Activated effector memory CD4-positive, alpha-beta T cell treated with anti-CD3 and anti-CD28 coated beads, Interleukin-2, amount 50 U/mL, for 16 hours (primary cell): ENCODE measurements at regions not wholly inside any gene's neighbourhood (a gene's known extent, or its start where the extent isn't known, plus 50 kb on each side); places are given as distances from the start of the nearest gene placed in this dataset.

Experiments used
- DNase-seq: peaks from one replicate; pipeline ENCODE4 v3.0.0-alpha.2; 2020

DNA sequence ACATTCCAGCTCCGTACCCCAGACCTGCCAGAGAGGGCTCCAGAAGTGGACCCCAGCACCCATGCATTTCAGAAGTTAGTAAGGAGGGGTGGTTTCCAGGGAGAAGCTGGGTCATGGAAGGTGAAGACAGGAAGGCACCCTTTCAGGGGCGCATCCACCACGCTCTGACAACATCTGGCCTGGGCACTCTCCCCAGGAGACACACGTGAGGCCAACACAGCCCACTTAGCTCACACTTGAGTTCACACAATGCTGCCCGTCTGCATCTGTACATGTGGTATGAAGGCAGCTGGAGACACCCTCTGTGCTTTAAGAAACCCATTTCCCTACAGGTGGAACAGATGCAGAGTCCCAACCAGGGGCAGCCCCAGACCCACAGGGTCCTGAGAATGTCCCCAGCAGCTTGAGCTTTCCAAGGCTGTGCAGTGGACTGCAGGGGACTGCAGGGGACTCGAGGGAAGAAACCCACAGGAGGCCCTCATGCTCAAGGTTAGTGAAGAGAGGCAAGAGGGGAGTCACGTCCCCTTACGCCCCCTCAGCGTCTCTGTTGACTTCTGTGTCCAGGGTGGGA, 326.8 kb upstream of the IRX1 start:
- no peak for DNase-seq

GRCh38 chr5:3266861-3267260, 328.8 kb upstream of the IRX1 start:
- DNase-seq = no peak

- no peak for DNase-seq
These were observed 329.7 kb upstream of the IRX1 start for GRCh38 chr5:3265936-3266335.

DNA sequence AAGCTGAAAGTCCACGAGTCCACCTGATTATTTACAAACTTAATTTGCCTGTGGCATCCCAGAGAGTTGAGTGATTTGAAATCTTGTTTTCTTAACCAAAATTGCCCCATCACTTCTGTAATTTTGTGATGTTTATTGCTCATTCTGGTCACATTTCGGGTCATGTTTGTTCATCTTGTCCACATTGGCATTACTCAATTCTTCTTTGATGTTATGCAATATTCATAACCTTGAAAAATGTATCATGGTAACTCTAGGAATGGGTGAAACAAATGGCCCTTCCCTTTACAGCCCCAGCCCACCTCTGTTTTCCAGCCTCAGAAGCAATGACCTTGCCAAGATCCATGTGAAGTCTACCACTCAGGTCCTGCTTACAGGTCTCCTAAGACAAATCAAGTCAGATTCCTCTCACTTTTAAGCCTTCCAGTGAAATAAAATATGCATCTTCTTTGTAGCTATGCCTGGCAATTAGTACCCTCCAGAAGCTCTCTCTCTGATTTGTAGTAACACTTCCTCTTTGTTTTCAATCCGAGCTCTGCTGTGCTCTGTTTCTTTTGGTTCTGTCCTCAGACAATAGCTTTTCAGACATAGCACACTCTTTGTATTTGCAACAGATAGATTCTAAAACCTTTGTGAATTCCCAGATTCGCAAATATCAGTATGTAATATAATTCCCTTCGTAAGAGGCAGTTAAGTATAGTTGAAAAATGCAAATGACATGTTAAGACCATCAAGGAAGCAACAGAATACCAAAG, 330.3 kb upstream of the IRX1 start:
- DNase-seq = no peak

DNA sequence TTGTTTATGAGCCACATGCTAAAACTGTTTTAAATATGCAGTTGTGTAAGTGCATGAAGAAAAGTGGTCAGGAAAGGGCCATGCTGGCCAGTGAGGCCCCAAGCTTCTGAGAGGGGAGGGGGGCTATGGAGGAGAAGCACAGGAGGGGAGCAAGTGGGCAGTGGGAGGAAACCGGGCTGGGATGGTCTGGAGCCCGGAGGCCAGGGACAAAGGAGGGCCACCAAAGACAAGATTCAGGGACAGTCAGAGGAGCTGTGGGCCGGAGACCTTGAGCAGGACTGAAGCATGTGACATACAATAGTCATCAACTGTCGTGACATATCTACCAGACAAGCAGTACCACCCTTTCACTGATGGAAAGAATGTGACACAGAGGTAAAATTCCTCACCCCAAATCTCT, 333.2 kb upstream of the IRX1 start:
- DNase-seq = no peak

DNA sequence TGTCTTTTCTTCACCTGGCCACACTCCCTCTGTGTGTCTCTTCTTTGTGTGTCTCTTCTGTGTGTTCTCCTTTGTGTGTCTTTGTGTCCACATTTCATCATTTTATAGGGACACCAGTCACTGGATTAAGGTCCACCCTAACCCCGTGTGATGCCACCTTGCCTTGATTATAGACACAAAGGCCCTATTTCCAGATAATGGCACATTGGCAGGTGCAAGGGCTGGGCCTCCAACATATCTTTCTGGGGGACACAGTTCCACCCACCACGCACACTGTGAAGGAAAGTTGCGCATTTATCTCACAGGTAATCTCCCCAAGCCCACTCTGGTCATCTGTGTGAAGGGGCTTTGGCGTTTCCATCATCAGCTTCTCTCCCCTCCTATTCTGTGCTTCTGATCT, 334.6 kb upstream of the IRX1 start:
- no peak for DNase-seq

- no peak for DNase-seq
These were observed 337.6 kb upstream of the IRX1 start for GRCh38 chr5:3258050-3258449.

DNA sequence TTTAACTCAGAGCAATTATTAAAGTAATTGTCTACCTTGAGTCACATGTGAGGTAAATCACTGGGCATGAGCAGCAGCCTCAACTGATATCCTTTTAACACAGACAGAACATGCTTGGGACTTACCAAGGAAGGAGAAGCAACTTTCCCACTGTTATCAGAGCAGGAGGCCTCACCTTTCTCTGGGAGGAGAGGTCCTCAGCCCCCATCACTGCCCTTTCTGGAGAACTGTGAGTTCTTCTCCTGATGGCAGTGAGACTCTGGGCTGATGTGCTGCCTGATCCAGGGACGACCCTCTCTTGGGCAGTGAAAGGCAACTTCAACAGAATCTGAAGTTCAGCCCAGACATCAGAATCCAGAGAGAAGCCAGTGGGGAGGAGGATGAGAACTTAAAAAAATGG, 343.4 kb upstream of the IRX1 start:
- no peak for DNase-seq

GRCh38 chr5:3251784-3252183, 343.8 kb upstream of the IRX1 start:
- no peak for DNase-seq

DNA sequence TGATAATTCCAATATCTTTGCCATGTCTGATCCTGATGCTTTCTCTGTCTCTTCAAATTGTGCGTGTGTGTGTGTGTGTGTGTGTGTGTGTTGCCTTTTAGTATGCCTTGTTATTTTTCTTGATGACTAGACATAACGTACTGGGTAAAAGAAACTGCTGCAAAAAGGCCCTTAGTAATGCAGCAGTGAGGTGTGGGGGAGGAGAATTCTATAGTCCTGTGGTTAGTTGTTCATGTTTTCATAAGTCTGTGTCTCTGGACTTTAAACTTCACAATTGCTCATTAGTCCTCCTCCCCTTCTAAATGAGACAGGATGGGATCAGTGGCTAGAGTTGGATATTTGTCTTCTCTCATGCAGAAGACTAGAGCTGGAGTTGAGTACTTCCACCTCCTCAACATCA, 346.2 kb upstream of the IRX1 start:
- DNase-seq = no peak

DNA sequence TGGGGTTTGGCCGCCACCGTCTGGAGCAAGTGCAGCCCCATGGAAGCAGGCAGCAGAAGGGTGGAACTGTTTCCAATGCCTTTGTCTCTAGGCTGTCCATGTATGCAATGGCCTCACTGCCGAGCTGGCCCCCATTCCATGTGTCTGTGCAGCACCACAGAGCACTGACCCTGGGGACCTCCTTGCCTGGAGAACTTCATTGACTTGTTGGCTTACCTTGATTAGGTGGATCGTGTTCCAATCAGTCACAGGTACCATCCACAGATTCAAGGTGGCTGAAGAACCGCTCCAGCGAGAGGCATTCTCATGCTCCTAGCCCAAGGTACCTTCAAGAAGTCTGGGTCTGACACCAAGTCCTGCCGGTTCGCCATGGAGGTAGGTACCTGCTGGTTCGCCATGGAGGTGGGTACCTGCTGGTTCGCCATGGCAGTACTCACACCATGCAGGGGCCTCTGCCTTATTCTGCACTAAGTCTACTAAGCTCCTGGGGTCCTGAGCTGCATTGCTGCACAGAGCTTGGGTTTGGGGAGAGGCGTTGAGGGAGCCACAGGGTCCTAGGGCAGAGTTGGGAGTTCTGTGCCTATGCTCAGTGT, 358.3 kb upstream of the IRX1 start:
- no peak for DNase-seq

- DNase-seq = no peak
These were observed 361.1 kb upstream of the IRX1 start for GRCh38 chr5:3234566-3234965.

DNA sequence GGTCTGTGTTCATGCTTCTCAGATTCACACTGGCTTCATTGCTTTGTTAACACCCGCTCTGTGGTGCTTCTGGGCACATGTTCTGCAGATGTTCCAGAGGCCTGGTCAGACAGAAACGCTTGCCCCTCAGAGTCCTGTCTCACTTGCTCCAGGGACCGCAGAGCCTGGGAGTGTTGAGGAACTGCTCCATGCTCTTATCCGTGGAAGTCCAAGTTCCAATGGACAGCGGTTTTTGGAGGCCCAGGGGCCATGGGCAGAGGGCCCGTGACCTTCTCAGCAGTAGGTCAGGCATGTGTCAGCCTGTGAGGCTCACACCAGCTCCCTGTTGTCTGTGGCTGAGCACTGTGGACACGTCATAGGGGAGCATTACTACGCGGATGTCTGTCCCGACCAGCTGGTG, 364.7 kb upstream of the IRX1 start:
- DNase-seq = no peak

DNA sequence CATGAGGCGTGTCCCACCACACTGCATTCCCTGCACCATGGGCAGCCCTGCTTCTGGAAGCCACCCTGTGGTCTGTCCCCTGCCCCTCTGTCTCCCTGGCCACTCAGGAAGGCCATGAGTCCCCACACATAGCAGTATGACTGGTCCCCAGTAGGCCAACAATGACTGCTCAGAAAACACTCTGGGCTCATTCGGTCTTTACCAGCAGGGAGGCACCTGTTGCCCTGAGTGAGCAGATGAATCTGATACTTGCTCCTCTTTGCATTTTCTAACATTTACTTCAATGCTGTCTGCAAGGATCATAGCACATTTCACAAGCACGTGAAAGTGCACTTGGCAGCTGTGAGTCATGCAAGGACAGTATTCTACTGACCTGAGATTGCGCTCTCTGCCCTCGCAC, 365.4 kb upstream of the IRX1 start:
- no peak for DNase-seq

DNA sequence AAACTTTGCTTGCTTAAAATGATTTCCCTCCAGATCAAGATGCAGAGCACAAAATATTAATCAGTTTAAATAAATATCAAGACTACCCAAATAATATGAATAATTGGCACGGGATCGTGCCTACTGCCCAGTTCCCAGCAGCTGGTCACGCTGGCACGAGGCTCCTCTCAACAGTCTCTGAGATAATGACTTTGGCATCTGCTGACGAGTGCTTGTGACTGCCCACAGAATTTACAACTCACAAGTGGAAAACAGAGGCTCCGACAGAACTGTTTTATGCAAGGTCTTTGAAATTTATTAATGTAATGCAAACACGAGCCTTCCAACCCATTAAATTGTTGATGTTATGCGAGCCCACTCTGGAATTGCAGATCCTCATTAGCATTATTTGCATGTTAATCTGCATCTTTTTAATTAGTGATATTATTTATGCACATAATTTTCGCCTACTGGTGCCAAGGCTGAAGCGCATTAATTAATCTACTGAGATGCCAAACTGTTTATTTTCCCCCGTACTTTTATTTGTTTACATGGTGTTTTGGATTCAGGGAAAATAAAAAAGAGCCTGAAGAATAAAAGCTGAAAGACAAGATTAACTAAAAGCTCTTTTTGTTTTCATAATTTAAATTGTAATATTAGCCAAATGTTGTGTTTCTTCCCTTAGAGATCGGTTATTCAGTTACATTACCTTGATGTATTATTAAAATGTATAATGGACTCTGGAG, 369.3 kb upstream of the IRX1 start:
- DNase-seq = no peak

DNA sequence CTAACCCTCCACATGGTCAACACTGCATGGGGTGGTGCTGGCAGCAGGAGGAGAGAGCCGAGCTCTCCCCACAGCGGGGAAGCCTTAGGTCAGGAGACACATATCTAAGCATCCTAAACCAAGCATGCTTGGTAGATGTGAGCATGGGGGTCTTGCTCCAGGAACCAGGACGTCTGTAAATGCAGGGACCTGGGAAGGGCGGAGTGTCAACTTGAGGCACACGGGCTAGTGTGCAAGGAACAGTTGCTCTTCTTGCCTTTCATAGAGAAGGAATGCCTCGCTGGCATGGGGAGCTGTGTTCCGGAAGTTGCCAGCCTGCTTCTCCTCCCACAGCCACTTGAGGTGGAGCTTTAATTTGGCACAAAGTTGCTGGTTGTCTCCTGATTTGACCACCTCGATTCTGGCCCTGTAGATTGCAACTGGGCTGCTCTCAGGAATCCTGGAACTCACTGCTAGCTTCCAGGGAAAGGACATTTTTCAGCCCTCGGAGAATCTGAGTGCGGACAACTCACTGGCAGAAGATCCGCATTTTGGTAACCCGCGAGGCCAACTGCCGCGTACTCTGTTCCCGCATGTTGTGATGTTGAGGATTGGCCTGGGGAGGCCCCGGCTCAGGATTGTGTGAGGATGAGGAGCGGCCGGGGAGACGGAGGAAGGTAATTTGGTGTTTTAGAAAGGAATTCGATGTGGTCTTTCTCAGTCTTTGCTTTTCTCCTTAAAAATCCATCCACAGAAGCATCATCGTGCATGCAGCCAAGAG, 370.3 kb upstream of the IRX1 start:
- no peak for DNase-seq

- DNase-seq = no peak
These were observed 372.7 kb upstream of the IRX1 start for GRCh38 chr5:3222924-3223323.

DNA sequence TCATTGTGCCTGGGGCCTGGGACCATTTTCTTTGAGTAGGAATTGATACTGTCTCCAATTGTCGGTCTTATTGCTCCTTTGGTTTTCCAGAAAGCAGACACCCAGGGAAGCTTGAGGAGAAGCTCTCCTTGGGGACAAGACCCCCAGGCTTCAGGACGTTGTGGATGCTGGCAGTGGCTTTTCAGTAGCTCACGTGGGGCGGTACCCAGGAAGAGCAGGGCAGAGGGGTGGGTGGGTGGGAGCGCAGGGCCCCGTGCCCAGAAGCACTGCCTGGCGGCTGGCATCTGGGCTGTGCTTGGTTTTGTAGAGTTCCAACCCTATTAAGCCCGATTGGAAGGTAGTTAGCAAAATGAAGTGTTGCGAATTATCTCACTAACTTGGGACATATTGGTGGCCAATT, 374.2 kb upstream of the IRX1 start:
- no peak for DNase-seq

- DNase-seq = no peak
These were observed 374.9 kb upstream of the IRX1 start for GRCh38 chr5:3220638-3221288.

DNA sequence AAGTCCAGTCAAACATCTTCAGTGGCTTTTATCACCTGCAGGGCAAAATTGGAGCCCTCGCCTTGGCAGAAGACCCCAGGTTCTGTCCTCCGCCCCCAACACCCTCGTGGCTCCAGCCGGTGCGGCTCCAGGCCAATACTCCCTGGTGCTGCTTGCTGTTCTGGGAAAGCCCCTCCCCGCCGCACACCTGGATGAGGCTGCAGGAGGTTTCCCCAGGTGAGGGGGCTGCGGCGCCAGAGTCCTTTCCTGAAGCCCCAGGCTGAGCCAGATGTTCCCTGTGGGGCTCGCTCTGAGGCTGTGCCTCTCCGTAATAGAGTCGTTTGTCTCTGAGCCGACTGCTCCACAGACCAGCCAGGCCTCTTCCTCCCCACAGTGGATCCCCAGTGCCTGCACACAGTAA, 375.4 kb upstream of the IRX1 start:
- DNase-seq = no peak

DNA sequence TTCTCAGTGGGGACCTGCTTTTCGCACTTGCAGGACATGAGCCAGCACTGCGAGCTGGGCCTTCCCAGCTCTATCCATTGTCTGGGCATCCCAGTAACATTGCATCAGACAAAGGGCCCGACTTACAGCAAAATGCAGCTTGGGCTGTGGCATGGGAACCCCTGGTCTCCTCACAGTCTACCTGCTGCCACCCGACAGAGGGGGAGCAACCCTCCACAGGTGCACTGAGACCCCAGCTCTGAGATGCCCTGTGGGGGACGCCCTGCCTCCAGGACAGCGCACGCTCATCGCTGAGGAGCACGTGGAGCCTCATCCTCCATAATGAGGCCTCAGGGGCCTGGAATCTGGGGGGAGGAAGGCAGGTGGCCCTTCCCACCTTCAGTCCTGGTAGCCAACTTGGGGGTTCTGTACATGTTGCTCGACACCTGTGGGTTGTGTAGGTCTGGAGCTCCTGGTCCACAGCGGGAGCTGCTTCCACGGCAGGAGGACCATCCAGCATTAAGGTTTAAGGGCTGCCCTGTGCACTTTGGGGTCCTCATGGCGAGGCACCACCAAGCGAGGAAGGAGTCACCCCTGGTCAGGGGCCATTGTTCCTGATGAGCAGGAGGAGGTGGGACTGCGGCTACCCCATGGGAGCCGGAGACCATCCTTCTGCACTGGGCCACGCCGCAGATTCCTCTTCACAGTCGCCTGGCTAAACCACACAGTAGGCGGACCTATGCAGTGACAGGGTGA, 376.5 kb upstream of the IRX1 start:
- DNase-seq = no peak
